GM21825 (cell line): ENCODE measurements at regions not wholly inside any gene's neighbourhood (a gene's known extent, or its start where the extent isn't known, plus 50 kb on each side); places are given as distances from the start of the nearest gene placed in this dataset.

ENCODE experiments used
- ATAC-seq: cut with Tn5 transposase; IDR thresholded peaks from one replicate; pipeline ENCODE4 v1.9.1; 2021; ENCODE audit warnings: mild to moderate bottlenecking, moderate library complexity; ENCODE audit not compliant: unreplicated experiment

DNA sequence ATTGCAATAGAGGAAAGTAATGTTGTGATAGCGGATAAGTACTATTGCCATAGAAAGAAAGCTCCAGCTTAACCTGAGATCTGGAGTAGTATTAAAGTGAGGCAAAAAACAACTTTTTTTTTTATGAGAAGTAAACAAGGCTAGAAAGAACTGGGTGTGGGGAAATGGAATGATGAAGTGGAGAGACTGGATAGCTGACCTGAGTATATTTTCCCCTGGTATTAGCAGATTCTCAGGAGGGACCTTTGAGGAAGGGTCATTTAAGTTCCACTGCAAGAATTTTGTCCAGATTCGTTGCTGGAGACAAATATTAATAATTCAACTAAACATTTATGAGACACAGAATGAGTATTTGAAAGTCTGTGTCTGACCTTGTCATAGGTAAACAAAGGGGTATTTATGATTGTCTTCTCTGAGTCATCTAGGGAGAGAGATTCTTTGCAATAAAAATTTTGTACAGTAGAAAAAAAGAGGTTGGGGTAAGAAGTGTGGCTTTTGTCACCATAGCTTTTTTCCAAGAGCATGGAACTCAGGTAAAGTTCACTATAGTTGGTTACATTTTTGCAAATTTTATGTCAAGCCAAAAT lies 2095.9 kb downstream of the ARAP2 start:
- no peak for ATAC-seq

DNA sequence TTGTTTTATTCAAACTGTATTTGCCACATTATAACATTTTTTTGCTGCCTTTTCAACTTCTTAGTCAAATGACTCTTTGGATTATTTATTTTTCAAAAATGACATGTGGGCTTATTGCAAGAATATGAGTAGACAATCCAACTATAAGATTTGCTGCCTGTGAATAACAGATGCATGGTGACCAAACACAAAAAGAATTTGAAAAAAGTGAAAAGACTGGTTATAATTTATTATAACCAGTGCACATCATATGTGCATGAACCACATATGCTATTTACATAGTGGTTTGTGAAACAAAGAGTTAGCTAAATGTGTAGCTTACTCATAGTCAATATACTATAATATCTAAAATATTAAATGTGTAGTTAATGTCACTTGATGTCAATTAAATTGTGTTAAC lies 2086.8 kb downstream of the ARAP2 start:
- no peak for ATAC-seq

DNA sequence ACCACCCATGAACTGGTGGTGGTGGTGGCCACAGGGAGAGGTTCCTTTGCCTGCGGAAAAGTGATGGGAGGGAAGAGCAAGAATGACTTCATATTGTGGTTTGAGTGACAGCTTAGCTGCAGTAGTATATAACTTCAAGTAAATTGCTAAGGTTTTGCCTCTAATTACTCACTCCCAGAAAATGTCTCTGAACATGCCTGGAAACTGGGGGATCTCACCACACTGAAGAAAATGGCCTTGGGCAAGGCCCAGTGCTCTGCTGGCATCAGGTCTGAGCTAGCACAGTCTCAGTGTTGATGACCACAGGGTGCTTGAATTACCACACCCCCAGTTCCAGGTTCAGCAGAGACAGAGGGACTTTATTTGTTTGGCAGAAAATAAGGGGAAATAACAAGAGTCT lies 2085.4 kb downstream of the ARAP2 start:
- ATAC-seq: no peak

DNA sequence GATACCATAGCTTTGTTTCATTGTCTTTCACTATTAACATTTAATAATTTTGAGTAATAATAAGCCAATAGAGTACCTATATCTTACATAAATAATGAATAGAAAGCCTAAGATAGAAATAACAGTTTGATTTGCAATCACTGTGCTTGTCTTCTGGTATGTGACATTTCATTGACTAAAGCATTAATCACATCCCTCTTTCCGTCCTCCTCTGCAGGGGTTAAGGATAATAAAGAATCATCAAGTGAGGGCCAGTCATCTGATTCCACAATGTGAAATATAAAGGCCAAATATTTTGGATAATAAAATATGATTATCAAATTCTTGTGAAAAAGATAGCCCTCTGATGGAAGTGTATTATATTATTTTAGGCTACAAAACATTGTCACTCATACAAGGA lies 2073.4 kb downstream of the ARAP2 start:
- no peak for ATAC-seq

DNA sequence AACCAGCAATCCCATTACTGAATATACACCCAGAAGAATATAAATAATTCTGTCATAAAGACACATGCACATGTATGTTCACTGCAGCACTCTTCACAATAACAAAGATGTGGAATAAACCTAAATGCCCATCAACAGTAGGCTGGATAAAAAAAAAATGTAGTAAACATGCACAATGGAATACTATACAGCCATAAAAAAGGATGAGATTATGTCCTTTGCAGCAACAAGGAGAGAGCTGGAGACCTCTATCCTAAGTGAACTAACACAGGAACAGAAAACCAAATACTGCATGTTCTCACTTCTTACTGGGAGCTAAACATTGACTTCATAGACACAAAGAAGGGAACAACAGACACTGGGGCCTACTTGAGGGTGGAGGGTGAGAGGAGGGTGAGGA lies 2067.7 kb downstream of the ARAP2 start:
- no peak for ATAC-seq

DNA sequence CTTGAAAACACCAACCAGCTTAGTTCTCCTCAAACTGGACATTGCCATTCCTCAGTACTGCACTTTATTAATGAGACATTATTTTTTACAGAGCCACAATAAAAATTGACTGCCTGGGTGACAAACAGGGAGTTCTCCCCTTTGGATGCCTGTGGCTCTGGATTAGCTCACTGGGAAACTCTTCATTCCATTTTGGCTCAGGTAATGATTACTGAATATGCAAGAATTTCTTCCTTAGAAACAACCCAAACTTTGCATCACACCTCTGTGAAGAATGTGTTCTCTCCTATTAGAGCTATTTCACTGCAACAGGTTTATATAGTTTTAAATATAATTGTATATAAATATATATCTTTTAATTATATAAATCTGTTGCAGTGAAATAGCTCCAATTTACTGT lies 2065.8 kb downstream of the ARAP2 start:
- ATAC-seq: no peak

DNA sequence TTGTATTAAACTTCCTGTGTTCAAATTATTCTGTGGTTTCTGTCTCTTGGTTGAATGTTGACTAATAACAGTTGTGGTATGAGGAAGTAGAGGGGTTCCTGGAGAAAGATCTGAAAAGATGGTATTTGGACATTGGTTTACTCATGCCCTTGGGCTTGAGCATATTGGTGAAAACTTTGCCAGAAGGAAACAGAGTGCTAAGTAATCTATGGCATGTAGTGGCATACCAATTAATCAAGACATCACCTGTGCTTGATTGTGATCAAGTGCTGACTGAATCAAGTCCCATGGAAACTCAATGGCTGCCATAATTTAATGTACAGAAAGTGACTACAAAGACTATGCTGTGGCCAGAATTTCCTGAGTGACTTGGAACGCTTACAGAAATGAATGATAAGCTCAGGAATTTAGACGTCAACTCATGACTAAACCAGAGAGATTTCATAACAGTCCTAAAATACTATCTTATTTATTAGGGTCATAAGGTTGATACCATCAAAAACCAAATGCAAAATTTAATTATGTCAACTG lies 2062.9 kb downstream of the ARAP2 start:
- ATAC-seq: no peak

DNA sequence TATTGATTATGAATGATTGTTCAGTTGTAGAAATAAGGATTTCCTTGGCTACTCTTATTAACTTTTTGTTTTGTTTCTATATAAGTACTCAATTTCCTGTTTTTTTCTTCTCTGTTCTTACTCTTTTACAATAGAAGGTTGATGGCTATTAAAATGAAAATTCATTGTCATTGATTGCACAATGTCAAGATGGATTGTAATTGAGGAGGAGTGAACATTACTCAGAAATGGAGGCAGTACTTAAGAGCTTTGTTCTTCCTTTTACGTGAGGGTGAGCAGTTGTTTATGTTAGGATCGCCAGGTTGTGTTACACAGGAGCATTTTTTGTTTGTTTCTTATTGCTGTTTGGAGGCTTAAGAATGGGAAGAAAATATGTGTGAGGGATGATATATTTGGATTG lies 2062.4 kb downstream of the ARAP2 start:
- ATAC-seq: no peak

DNA sequence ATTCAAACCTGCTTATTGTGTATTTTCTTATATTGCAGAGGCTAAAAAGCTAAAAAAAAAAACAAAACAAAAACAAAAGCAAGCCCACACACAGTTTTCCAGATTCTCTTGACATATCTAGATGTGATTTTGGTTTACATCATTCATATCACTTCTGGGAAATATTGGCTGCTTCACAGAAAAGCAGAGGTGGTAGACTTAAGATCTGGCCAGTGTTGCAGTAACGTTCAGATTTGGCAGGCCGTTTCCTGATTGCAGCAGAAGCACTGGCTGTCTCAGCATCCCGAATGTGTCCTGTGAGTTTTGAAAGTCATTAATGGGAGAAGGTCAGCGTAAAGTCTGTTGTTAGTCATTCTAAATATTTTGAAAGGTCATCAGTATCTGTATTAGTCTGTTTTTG lies 2062.0 kb downstream of the ARAP2 start:
- no peak for ATAC-seq

DNA sequence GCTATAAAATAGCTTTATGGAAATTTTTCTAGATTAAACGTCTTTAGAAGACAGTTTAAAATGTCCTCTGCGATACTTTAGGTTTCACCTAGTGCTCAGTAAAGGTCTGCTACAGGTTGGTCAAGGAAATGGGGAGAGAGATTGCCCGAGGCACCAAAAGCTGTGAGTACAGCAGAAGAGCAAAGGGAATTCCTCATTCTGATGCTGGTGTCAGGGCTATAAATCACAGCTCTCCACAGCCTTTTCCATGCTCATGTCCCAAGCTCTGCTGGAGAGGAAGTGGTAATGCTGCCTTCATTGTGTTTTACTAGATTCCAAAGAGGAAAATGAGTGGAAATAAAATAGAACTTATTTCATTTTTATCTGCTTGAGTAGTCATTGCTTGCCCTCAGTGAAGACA lies 2060.4 kb downstream of the ARAP2 start:
- no peak for ATAC-seq

DNA sequence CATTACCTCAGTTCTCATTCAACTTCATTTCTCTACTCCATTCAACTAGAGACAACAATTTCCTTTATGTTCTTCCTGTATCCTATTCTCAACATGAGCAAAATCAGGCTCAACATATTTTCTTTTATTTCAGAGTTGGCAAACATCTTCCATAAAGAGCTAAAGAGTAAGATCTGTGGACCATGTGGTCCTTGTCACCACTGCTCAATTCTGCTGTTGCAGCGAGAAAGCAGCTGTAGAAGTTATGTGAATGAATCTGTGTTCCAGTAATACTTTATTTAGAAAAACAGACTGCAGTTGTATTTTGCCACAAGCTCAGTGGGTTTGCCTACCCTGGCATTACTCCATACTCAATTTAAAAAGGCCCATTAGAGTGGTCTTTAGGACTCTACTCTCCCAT lies 2057.3 kb downstream of the ARAP2 start:
- no peak for ATAC-seq

DNA sequence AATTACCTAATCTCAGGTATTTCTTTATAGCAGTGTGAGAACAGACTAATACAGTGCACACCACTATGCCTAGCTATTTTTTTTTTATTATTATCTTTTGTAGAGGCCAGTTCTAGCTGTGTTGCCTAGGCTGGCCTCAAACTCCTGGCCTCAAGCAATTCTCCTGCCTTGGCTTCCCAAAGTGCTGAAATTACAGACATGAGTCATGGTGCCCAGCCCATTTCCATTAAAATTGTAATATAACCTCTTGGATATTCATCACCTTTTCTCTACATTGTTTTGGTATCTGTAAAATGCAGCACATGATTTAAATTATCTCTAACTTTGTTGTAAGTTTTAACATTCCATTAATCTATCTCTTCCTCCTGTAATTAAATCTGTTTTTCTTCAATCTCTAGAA lies 2052.9 kb downstream of the ARAP2 start:
- ATAC-seq: no peak

DNA sequence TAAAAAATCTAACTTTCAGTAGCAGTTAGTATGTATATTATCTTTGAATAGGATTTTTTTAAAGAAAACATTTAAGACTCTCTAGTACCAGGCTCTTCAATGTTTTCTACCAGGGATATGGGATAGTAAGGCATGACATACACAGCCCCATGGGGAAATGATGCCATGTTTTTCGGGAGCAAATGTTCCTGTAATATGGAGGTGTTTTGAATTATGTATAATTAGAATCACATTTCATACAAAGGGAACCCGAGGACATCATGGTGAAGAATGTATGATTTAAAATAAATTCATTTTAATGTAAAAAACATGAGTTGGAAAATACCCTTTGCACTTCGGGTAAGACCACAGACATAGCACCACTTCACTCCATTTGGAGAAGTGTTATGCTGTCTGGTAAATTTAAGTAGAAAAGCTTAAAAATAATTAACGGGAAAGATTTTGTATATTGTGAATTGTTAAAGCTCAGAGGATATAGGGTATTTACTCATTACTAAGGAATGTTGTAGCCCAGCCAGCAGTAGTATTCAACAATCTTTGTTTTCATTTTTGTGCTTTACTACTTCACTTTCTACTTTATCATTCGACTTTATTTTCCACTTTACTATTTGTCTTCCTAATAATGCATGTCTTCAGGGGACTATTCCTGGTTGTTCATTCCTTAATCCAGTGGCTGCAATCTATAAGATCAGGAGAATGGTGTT lies 2050.7 kb downstream of the ARAP2 start:
- no peak for ATAC-seq

DNA sequence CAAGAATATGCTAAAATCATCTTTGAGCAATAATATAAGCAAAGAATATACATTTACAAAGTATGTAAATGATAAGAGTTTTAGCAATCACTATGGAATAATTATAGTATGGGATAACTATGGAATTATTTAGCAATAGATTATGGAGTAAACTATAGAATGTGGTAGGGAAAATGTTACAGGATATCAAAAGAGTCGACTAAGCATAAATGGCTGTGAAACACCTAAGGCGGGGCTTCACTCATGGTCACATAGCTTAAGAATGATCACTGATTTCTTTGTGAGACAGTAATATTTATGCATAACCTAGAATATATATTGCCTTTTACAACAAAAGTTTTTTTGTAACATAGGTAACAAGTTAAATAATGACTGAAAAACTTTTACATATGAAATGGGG lies 2049.7 kb downstream of the ARAP2 start:
- ATAC-seq: no peak

DNA sequence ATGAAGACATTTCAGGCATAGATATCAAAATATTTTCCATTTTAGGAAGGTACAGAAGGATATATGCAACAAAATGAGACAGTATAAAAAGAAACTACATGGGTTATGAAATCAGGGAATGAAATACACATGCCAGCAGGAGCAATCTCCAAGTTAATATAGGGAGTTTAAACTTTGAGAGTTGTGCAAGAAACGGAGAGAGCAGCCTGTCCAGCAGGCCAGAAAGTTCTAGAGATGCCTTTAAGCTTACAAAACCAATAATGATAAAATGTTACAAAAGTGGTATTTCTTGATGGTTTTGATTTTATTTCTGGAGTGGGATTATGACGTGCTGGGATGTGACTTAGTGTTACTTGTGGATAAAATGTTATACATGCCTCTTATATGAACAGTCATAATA lies 2047.9 kb downstream of the ARAP2 start:
- ATAC-seq: no peak

DNA sequence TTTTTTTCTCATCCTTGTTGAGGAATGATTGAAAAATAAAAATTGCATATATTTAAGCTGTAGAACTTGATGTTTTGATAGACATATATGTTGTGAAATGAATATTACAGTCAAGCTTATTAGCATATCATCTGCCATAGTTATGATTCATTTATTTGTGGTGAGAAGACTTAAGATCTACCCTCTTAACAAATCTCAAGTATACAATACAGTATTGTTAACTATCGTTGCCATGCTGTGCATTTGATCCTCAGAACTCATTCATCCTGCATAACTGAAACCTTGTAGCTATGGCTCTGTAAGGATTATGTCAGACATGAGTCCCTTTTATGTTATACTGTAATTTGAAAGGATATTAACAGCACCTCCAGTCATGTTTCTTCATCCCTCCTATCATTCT lies 2045.3 kb downstream of the ARAP2 start:
- no peak for ATAC-seq

DNA sequence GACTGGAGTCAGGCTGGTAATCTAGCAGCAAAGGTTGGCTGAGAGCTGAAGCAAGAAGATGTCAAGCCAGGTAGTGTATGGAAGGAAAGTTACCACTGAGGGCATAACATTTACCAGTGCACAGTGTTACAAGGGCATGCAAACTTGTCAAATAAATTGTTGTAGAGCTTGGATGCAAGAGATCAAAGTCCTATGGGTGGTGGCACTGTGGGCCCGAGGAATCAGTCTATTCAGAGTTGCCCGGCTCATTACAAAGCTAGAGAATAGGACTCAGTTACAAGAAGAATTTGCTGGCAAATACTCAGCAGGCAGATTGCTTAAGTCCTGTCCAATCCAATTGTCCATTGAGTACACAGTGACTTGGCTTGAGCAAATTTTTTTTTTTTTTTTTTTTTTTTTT lies 2043.8 kb downstream of the ARAP2 start:
- ATAC-seq: no peak

DNA sequence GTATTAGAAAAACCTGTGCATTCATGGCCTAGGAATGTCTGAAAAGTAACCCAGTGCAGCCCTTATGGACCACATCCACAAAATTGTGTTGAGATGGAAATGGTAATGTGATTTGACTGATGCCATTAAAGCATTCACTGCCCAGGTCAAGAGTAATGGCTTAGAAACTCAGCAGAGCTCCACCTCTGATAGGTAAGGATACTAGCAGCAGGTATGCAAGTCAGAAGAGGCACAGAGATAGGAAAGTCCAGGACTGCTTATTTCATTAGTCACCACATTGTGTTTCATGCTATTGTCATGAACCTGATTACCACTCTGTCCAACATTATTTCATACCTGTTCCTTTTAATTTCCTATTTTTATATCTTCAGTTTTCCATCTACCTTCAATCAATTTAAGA lies 2042.2 kb downstream of the ARAP2 start:
- no peak for ATAC-seq

DNA sequence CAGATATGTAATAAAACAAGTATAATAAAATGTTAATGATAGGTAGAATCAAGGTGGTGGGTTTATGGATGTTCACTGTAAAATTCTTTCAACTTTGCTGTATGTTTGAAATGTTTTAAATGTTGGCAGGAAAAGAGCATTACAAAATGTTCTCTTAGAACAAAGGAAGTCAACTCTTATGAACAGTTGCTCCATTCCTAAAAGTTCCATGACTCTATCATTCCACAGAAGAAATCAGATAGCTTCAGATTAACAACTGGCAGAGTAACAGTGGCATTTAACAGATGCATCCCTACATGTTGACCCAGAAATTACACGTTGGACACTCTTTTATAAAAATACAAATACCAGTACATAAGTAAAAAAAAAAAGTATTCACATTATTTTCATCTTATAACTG lies 2023.7 kb downstream of the ARAP2 start:
- ATAC-seq: no peak

DNA sequence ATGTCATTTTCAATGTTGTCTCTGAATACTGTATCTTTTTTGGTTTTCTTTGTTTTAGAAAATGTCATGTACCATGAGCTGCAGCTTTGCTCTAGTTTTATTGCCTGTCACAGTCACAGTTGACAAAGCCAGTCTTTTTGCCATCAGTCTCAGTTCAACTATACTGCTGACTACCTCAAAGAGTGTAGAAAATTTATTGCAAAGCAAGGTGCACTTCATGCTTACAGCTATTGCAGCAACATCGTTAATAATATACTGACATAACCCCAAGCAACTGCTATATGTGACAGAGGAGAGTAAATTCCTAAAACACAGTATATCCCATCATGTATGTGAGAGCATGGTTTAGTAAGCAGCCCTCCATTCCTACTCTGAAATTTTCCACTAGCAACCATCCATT lies 2022.3 kb downstream of the ARAP2 start:
- ATAC-seq: no peak

DNA sequence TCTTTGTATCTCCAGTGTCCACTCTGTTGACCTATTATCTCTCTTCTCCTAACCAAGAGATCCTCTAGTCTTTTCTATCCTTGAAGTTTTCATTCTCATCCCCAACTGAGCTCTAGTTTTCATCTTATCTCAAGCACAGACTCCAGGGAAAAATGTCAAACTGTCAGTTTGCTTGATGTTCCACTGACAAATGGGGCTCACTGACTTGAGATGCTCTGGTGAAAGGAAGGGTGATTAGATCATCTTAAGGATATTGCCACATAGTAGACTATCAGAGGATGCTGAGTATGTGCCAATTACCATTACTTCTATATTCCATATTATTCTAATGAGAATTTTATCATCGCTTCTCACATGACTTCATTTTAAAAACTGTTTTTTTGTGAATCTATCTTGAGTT lies 2008.2 kb downstream of the ARAP2 start:
- no peak for ATAC-seq

DNA sequence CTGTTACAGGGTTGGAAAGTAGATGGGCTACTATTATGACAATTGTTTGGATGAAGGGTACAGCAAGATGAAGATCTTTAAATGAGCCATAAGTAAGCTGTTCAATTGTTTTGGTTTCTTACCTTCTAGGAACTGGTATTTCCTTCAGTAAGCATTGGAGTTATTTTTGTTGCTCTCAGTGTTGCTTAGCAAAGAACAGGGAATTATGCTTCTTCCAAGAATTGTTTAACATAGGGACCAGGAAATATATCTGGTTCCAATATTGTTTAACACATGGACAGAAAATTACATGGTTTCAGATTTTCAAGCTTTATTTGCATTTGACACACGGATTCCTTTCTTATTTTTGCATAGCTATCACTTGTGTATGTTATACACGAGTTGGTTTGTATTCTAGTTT lies 1999.0 kb downstream of the ARAP2 start:
- no peak for ATAC-seq

DNA sequence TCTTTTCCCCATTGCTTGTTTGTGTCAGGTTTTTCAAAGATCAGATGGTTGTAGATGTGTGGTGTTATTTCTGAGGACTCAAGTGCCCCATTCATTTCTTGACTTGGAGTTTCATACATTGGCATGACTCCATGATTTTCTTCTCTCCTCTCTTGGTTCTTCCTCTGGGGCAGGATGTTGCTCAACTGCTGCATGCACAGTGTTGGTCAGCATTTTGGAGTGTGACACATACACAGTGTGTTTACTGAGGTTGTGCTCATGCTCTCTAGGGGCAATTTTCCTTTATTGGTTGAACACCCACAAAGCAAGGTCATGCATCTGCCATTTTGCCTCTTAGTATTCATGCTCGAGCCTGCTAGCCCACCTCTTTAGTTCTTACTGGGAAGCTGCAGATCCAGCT lies 1993.8 kb downstream of the ARAP2 start:
- no peak for ATAC-seq
